ENCODE measurements at regions not wholly inside any gene's neighbourhood (a gene's known extent, or its start where the extent isn't known, plus 50 kb on each side); places are given as distances from the start of the nearest gene placed in this dataset.

DNA sequence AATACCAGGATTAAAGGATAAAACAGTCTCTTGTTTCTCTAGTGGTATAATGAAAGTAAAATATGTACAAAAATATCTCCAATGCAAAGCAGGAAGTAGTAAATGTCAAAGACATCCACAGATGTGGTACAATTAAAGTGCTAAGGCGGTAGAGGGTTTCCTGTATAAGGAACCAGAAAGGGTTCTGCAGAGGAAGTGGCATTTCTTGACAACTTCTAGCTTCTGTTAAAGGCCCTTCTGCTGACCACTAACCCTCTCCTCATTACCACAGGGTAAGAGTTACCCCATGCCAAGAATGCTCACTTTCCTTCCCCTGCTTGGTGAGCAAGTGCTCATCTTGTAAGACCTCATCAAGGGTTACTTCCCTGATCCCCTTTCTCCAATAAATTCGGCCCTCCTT, 883.6 kb upstream of the NR2F2 start:
- Histone ChIP-seq H3K4me3 (replicated peaks; ENCODE audit: insufficient read depth, low read length) (no peak overlapping the region), H3K27me3 (ENCODE audit: insufficient read depth, poor library complexity, severe bottlenecking) (peaks cover 13% of the 10 kb centered on the region), H3K27ac (replicated peaks) (no peak overlapping the region)
- no peak for TF ChIP-seq REST (IDR thresholded peaks at IDR 0.05; ENCODE audit: insufficient replicate concordance, low read depth)
- TF ChIP-seq POLR2AphosphoS5 (IDR thresholded peaks at IDR 0.05; ENCODE audit: low read depth), result peak; percentile 99
- TF ChIP-seq, protein P1, sequence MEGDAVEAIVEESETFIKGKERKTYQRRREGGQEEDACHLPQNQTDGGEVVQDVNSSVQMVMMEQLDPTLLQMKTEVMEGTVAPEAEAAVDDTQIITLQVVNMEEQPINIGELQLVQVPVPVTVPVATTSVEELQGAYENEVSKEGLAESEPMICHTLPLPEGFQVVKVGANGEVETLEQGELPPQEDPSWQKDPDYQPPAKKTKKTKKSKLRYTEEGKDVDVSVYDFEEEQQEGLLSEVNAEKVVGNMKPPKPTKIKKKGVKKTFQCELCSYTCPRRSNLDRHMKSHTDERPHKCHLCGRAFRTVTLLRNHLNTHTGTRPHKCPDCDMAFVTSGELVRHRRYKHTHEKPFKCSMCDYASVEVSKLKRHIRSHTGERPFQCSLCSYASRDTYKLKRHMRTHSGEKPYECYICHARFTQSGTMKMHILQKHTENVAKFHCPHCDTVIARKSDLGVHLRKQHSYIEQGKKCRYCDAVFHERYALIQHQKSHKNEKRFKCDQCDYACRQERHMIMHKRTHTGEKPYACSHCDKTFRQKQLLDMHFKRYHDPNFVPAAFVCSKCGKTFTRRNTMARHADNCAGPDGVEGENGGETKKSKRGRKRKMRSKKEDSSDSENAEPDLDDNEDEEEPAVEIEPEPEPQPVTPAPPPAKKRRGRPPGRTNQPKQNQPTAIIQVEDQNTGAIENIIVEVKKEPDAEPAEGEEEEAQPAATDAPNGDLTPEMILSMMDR (IDR thresholded peaks at IDR 0.05; ENCODE audit: insufficient read depth, low read length), result no peak
- peak; percentile 96 for TF ChIP-seq SPI1 (IDR thresholded peaks at IDR 0.05; ENCODE audit: borderline replicate concordance, low read depth)
- peak; percentile 54; the same call in 1 of the 2 replicates for TF ChIP-seq GABPA (IDR thresholded peaks at IDR 0.05; ENCODE audit: low read depth)
- DNase-seq (ENCODE audit: low read depth in 1 of 2, low spot score in 1 of 2), result peak; percentile 45 to 90

DNA sequence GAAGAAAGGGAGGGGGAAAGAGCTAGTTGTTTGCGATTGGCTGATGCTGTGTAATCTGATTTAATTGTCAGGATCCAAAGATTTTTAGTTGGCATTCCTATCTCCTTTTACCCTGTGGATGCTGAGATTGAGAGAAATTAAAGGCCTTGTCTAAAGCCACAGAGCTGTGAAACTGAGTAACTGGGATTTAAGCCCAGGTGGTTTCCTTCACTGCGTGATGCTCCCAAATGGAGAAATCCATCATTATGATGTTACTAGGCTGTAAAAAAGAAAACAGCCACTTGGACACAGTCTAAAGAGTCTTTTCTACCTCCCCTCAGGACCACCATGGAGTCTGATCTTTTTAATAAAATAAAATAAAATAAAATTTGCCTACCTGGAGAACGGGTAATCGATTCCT, 883.0 kb upstream of the NR2F2 start:
- H3K4me3 ChIP-seq (replicated peaks; ENCODE audit: insufficient read depth, low read length), result no peak overlapping the region
- no peak for TF ChIP-seq REST (IDR thresholded peaks at IDR 0.05; ENCODE audit: insufficient replicate concordance, low read depth)
- TF ChIP-seq POLR2AphosphoS5 (IDR thresholded peaks at IDR 0.05; ENCODE audit: low read depth), result no peak
- TF ChIP-seq, protein P1 (IDR thresholded peaks at IDR 0.05; ENCODE audit: insufficient read depth, low read length), result no peak
- TF ChIP-seq SPI1 (IDR thresholded peaks at IDR 0.05; ENCODE audit: borderline replicate concordance, low read depth), result no peak
- TF ChIP-seq GABPA (IDR thresholded peaks at IDR 0.05; ENCODE audit: low read depth), result no peak
- H3K27ac ChIP-seq (replicated peaks), result no peak overlapping the region
- no peak for DNase-seq (ENCODE audit: low read depth in 1 of 2, low spot score in 1 of 2)
- peaks cover 13% of the 10 kb centered on the region for H3K27me3 ChIP-seq (ENCODE audit: insufficient read depth, poor library complexity, severe bottlenecking)

DNA sequence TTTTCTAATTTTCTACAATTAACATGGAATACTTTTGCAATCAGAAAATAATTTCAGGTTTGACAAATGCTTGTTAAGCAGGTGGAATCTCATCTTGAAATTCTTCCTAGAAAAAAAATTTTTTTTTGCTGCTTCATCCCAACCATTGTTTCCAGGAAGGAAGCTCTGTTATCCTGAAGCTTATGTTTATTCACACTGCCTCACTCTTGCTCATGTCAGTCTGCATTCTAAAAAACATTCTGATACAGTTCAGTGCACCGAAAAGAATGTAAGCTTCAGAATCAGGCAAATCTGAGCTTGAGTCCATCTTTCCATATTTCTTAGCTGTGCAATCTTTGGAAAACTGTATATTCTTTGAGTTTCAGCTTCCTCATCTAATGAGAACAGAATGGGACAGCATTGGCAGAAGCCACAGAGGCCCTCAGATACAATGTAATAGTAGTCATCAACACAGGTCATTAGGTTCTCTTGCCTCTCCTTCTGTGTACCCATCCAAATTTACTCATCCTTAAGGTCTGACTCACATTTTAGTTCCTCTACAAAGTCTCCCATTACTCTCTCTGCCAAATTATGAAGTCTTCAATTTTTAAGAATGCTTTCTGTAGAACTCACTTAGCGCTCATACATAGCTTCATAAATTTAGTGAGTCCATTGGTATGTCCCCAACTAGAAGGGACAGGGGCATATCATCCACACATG, 881.8 kb upstream of the NR2F2 start:
- Histone ChIP-seq H3K4me3 (replicated peaks; ENCODE audit: insufficient read depth, low read length) (no peak overlapping the region), H3K27me3 (ENCODE audit: insufficient read depth, poor library complexity, severe bottlenecking) (peaks cover 6% of the 10 kb centered on the region), H3K27ac (replicated peaks) (no peak overlapping the region)
- TF ChIP-seq GABPA (IDR thresholded peaks at IDR 0.05; ENCODE audit: low read depth) (no peak), SPI1 (IDR thresholded peaks at IDR 0.05; ENCODE audit: borderline replicate concordance, low read depth) (no peak)
- TF ChIP-seq, protein P1 (IDR thresholded peaks at IDR 0.05; ENCODE audit: insufficient read depth, low read length), result no peak
- no peak for DNase-seq (ENCODE audit: low read depth in 1 of 2, low spot score in 1 of 2)

- no peak for DNase-seq (ENCODE audit: low read depth in 1 of 2, low spot score in 1 of 2)
- H3K27ac ChIP-seq (replicated peaks), result no peak overlapping the region
- no peak for TF ChIP-seq REST (IDR thresholded peaks at IDR 0.05; ENCODE audit: insufficient replicate concordance, low read depth)
- TF ChIP-seq GABPA (IDR thresholded peaks at IDR 0.05; ENCODE audit: low read depth), result no peak
- TF ChIP-seq SPI1 (IDR thresholded peaks at IDR 0.05; ENCODE audit: borderline replicate concordance, low read depth), result no peak
- TF ChIP-seq, protein P1 (IDR thresholded peaks at IDR 0.05; ENCODE audit: insufficient read depth, low read length), result no peak
- TF ChIP-seq POLR2AphosphoS5 (IDR thresholded peaks at IDR 0.05; ENCODE audit: low read depth), result no peak
- H3K27me3 ChIP-seq (ENCODE audit: insufficient read depth, poor library complexity, severe bottlenecking), result peaks cover 5% of the 10 kb centered on the region
- H3K4me3 ChIP-seq (replicated peaks; ENCODE audit: insufficient read depth, low read length), result no peak overlapping the region
These were observed 881.3 kb upstream of the NR2F2 start for GRCh38 chr15:95449230-95449628.
